MM.1S (cell line): ENCODE measurements at regions not wholly inside any gene's neighbourhood (a gene's known extent, or its start where the extent isn't known, plus 50 kb on each side); places are given as distances from the start of the nearest gene placed in this dataset.

Experiments used
- EZH2 ChIP-seq: fragments of 300-600 bp; sonication (generic); optimal IDR thresholded peaks from 2 replicates; pipeline ENCODE3; 2017; ENCODE audit warnings: low read depth, mild to moderate bottlenecking, antibody characterized with exemption, low read length, mixed read lengths
- TF ChIP-seq, protein P1 (sequence below): fragments of 300-600 bp; sonication (generic); IDR thresholded peaks from 2 replicates; pipeline ENCODE4 v1.5.1; 2016; ENCODE audit warnings: antibody characterized with exemption, low read length, mixed read lengths

DNA sequence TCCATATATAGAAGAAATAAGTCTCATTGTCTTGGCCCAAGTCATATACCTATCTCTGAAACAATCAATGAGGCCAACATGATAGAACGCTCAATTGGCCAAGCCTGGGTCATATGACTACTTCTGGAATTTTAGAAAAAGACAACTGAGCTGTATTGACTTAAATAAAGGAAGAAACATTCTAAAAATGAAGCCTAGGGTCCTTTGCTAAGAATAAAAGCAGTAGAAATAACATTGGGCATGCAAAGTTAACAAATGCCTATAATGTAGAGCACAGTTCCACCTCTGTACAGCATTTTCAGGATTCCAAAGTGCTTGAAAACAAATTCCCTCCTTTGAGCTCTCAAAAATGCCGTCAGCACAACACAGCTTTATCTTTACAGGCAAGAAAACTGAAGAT lies 391.8 kb downstream of the PRELID2 start:
- TF ChIP-seq, protein P1, sequence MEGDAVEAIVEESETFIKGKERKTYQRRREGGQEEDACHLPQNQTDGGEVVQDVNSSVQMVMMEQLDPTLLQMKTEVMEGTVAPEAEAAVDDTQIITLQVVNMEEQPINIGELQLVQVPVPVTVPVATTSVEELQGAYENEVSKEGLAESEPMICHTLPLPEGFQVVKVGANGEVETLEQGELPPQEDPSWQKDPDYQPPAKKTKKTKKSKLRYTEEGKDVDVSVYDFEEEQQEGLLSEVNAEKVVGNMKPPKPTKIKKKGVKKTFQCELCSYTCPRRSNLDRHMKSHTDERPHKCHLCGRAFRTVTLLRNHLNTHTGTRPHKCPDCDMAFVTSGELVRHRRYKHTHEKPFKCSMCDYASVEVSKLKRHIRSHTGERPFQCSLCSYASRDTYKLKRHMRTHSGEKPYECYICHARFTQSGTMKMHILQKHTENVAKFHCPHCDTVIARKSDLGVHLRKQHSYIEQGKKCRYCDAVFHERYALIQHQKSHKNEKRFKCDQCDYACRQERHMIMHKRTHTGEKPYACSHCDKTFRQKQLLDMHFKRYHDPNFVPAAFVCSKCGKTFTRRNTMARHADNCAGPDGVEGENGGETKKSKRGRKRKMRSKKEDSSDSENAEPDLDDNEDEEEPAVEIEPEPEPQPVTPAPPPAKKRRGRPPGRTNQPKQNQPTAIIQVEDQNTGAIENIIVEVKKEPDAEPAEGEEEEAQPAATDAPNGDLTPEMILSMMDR = no peak
- TF ChIP-seq EZH2 = no peak
